GM12878 (cell line): ENCODE measurements at regions not wholly inside any gene's neighbourhood (a gene's known extent, or its start where the extent isn't known, plus 50 kb on each side); places are given as distances from the start of the nearest gene placed in this dataset.

Experiments
- ATAC-seq: fragments of 200-7000 bp; cut with Tn5 transposase; 3 replicates; pipeline ENCODE4 v1.9.1; 2020; ENCODE audit warnings: mild to moderate bottlenecking, moderate library complexity
- BruUV-seq: library from RNA; stranded (reverse); fragments of 400-500 nt; replicated peaks from 2 replicates; lab custom pipeline; 2021; lab: Mats Ljungman, UMichigan
- CTCF ChIA-PET: fragments of 300-600 bp; sonication (Branson Sonifier 250); formaldehyde crosslinking; extraction: SDS; loops from one replicate; lab custom pipeline; 2021; ENCODE audit warnings: inconsistent platforms; lab: Yijun Ruan, JAX
- POLR2A ChIA-PET: fragments of 350-600 bp; formaldehyde crosslinking; extraction: SDS; loops from one replicate; lab custom pipeline; 2021; ENCODE audit warnings: inconsistent platforms; lab: Charles Lee
- RAD21 ChIA-PET: fragments of 300-600 bp; sonication (Branson Sonifier 250); formaldehyde crosslinking; loops from one replicate; lab custom pipeline; 2023; ENCODE audit warnings: antibody characterized with exemption; ENCODE audit not compliant: unreplicated experiment; lab: Charles Lee
- SMC1A ChIA-PET: fragments of 300-600 bp; sonication (Branson Sonifier 250); formaldehyde crosslinking; loops from one replicate; lab custom pipeline; 2023; ENCODE audit not compliant: unreplicated experiment, uncharacterized antibody; lab: Charles Lee
- DNase-seq: peaks from one replicate; pipeline ENCODE4 v3.0.0-alpha.2; 2011; ENCODE audit warnings: low read depth, low spot score
- FAIRE-seq: peaks from 3 replicates; lab custom pipeline; 2011; peaks lifted over from hg19 to GRCh38; lab: Jason Lieb, UNC
- H2AFZ ChIP-seq: 2 replicates; pipeline ENCODE4 v1.6.0; 2011; ENCODE audit warnings: low read depth, low read length, control low read depth; ENCODE audit not compliant: control insufficient read depth
- H3K27ac ChIP-seq: 2 replicates; pipeline ENCODE4 v1.5.1; 2011; ENCODE audit warnings: control low read depth; ENCODE audit not compliant: control insufficient read depth, insufficient read depth
- H3K27me3 ChIP-seq, 2 experiments: replicated peaks in 1 of 2; 2 replicates each; pipeline versions ENCODE4 v1.6.0 to v1.6.1; 2011; ENCODE audit warnings: low read length in 1 of 2; ENCODE audit not compliant: control insufficient read depth in 2 of 2, insufficient read depth in 2 of 2
- H3K36me3 ChIP-seq, 2 experiments: 2 replicates each; pipeline ENCODE4 v1.5.1; 2011; ENCODE audit warnings: low read length in 1 of 2; ENCODE audit not compliant: control insufficient read depth in 2 of 2, insufficient read depth in 2 of 2
- H3K4me1 ChIP-seq: 2 replicates; pipeline ENCODE4 v1.6.1; 2011; ENCODE audit warnings: mild to moderate bottlenecking, low read length, moderate library complexity, mixed read lengths; ENCODE audit not compliant: control insufficient read depth, insufficient read depth
- H3K4me2 ChIP-seq: 2 replicates; pipeline ENCODE4 v1.6.0; 2011; ENCODE audit warnings: control low read depth; ENCODE audit not compliant: control insufficient read depth, insufficient read depth
- H3K4me3 ChIP-seq: fragments of 200-600 bp; sonication (generic); 2 replicates; pipeline ENCODE4 v1.5.1; 2016
- H3K79me2 ChIP-seq: 2 replicates; pipeline ENCODE4 v1.6.0; 2011; ENCODE audit warnings: low read length; ENCODE audit not compliant: control insufficient read depth, insufficient read depth
- H3K9ac ChIP-seq: 2 replicates; pipeline ENCODE4 v1.8.0; 2011; ENCODE audit warnings: low read length, control low read depth, mixed read lengths; ENCODE audit not compliant: control insufficient read depth, insufficient read depth
- H3K9me3 ChIP-seq: replicated peaks from 3 replicates; pipeline ENCODE4 v1.5.1; 2011; ENCODE audit warnings: mild to moderate bottlenecking, low read length; ENCODE audit not compliant: control insufficient read depth, insufficient read depth
- H4K20me1 ChIP-seq: 2 replicates; pipeline ENCODE4 v1.6.0; 2011; ENCODE audit not compliant: control insufficient read depth, insufficient read depth
- WGBS: methylation state at CpG from one replicate; pipeline ENCODE4 v1.1.6; 2016; ENCODE audit warnings: low lambda C conversion rate; ENCODE audit not compliant: insufficient replicate concordance, insufficient coverage; ENCODE audit errors: missing lambda C conversion rate; 5-methylcytosine and 5-hydroxymethylcytosine counted together
- in situ Hi-C: fragments of 300-500 bp; cut with MboI; formaldehyde crosslinking; loops from 9 replicates; pipeline ENCODE4 v1.14.3; 2018; ENCODE audit warnings: mixed read lengths
- intact Hi-C: fragments of 100-400 bp; cut with micrococcal nuclease; formaldehyde crosslinking; loops from one replicate; pipeline ENCODE4 v1.14.2; 2022; ENCODE audit not compliant: unreplicated experiment
- TF ChIP-seq, protein P1 (sequence below): fragments of 150-350 bp; IDR thresholded peaks from 2 replicates; pipeline ENCODE4 v1.6.1; 2016; ENCODE audit warnings: low read depth, low read length
- TF ChIP-seq, protein P2 (sequence below): IDR thresholded peaks from 2 replicates; pipeline ENCODE4 v1.6.1; 2012; ENCODE audit warnings: low read depth, low read length, improper control_type of control experiment

DNA sequence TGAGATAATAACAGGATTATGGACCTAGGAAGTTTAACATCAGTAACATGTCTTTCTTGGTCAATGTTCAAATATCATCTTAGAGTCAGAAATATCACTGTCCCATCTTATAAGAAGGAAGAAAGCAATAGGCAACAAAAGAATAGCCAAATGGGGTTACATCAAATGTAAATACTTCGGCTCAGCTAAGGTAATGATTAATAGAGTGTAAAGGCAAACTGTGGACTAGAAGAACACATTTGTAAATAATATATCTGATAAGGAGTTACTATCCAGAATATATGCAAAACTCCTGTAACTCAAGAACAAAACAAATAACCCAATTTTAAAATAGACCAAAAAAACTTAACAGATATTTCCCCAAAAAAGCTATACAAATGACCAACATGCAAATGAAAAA is 630.3 kb downstream of the RPS29 start:
- no TSS peak for BruUV-seq

More for the DNA sequence above, 630.3 kb downstream of the RPS29 start:
- Histone ChIP-seq H2AFZ (no peak overlapping the region), H3K4me3 (no peak overlapping the region), H3K4me2 (no peak overlapping the region), H3K27me3 (no peaks in the 10 kb centered on the region), H3K4me1 (no peaks in the 10 kb centered on the region), H4K20me1 (no peaks in the 10 kb centered on the region), H3K79me2 (no peaks in the 10 kb centered on the region), H3K9ac (no peak overlapping the region), H3K36me3 (no peaks in the 10 kb centered on the region), H3K27ac (no peak overlapping the region), H3K9me3 (no peaks in the 10 kb centered on the region)
- no peak for DNase-seq
- ChIA-PET CTCF (no interaction called here), SMC1A (interaction anchor here (0.9 kb wide), 1 partner anchor 8 kb away, joined by 4 read pairs; no protein-coding TSS in a partner anchor), POLR2A (no interaction called here), RAD21 (no interaction called here)
- no peak for ATAC-seq
- TF ChIP-seq, protein P1, sequence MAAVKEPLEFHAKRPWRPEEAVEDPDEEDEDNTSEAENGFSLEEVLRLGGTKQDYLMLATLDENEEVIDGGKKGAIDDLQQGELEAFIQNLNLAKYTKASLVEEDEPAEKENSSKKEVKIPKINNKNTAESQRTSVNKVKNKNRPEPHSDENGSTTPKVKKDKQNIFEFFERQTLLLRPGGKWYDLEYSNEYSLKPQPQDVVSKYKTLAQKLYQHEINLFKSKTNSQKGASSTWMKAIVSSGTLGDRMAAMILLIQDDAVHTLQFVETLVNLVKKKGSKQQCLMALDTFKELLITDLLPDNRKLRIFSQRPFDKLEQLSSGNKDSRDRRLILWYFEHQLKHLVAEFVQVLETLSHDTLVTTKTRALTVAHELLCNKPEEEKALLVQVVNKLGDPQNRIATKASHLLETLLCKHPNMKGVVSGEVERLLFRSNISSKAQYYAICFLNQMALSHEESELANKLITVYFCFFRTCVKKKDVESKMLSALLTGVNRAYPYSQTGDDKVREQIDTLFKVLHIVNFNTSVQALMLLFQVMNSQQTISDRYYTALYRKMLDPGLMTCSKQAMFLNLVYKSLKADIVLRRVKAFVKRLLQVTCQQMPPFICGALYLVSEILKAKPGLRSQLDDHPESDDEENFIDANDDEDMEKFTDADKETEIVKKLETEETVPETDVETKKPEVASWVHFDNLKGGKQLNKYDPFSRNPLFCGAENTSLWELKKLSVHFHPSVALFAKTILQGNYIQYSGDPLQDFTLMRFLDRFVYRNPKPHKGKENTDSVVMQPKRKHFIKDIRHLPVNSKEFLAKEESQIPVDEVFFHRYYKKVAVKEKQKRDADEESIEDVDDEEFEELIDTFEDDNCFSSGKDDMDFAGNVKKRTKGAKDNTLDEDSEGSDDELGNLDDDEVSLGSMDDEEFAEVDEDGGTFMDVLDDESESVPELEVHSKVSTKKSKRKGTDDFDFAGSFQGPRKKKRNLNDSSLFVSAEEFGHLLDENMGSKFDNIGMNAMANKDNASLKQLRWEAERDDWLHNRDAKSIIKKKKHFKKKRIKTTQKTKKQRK = no peak
- TF ChIP-seq, protein P2, sequence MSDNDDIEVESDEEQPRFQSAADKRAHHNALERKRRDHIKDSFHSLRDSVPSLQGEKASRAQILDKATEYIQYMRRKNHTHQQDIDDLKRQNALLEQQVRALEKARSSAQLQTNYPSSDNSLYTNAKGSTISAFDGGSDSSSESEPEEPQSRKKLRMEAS = no peak
- in situ Hi-C loops = no loop called here
- WGBS = 5% methylated on average over 1 of the region's 1 CpG
- no peak for FAIRE-seq
- intact Hi-C loops = no loop called here
